Ramos (cell line): ENCODE measurements at regions not wholly inside any gene's neighbourhood (a gene's known extent, or its start where the extent isn't known, plus 50 kb on each side); places are given as distances from the start of the nearest gene placed in this dataset.

ENCODE experiments used
- in situ Hi-C: fragments of 300-500 bp; cut with MboI; formaldehyde crosslinking; loops from one replicate; pipeline ENCODE4 v1.14.3; 2022; ENCODE audit warnings: low sequenced_read_pairs; ENCODE audit not compliant: unreplicated experiment

GRCh38 chr13:106186366-106187030 lies 349.0 kb downstream of the EFNB2 start:
- in situ Hi-C loops, result no loop called here

DNA sequence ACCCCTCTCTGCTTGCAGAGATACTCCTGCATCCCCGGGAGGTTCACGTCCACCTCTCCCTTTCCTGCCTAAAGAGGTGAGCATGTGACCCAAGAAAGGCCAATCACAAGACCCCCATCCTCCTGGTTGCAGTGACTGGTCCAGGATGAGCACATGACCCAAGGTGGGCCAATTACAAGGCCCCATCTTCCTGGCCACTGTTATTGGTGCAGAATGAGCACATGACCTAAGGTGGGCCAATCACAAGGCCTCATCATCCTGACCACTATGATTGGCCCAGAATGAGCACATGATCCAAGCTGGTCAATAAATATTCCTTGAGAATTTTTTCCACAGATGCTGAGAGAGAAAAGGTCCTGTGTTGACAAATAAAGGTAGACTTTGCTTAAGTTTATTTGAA lies 350.7 kb downstream of the EFNB2 start:
- in situ Hi-C loops, result no loop called here

- in situ Hi-C loops, result no loop called here
These were observed 351.9 kb downstream of the EFNB2 start for GRCh38 chr13:106183410-106184065.

DNA sequence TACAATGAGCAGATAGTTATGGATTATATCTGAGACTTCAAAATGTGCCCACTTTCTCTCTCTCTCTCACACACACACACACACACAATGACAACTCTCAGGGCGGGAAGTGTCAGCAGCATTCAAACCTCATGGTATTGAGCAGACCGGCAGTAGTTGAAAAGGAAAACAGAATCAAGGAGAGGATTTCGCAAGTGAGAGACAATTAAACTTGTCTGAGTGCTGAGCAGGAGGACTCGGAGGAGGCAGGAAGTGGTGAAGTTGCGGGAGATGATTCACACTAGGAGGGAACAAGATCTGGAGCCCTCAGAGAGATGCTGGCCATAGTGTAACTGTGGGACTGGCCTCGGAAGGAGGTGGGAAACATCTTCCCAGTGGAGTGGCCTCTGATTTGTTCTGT lies 353.1 kb downstream of the EFNB2 start:
- in situ Hi-C loops, result no loop called here

DNA sequence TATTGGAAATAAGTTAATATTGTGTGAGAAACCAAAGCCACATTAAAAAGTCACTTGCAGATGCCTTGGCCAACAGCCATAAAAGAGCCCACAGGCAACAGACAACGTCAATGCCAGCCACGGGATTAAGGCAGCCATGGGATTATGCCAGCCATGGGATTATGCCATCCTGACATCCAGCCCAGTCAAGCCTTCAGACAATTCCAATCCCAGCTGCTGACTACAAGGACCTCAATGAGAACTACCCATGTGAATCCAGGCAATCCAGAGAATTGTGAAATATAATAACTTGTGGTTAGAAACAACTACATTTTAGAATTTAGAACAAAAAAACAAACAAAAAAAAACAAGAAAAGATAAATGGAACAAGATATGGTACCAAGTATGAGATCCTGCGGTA lies 356.6 kb downstream of the EFNB2 start:
- in situ Hi-C loops, result no loop called here

DNA sequence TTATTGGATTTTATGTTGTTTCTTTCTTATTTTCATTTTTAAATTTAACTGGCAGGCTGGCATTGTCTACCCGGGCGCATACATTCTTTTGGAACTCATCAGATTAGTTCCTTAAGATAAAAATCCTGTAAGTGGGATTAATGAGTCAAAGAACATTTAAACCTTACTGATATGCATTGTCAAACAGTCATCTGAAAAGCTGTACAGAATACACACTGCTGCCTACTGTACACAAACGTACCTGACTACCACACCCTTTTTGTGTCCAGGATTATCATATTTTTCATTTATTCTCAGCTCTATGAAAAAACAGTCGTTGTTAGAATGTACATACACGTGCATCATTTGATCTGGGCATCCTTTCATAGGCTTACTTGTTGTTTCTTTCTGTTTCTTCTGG lies 358.3 kb downstream of the EFNB2 start:
- in situ Hi-C loops, result no loop called here

- in situ Hi-C loops, result no loop called here
These were observed 359.3 kb downstream of the EFNB2 start for GRCh38 chr13:106176117-106176516.

GRCh38 chr13:106173891-106174610 lies 361.4 kb downstream of the EFNB2 start:
- in situ Hi-C loops, result no loop called here

DNA sequence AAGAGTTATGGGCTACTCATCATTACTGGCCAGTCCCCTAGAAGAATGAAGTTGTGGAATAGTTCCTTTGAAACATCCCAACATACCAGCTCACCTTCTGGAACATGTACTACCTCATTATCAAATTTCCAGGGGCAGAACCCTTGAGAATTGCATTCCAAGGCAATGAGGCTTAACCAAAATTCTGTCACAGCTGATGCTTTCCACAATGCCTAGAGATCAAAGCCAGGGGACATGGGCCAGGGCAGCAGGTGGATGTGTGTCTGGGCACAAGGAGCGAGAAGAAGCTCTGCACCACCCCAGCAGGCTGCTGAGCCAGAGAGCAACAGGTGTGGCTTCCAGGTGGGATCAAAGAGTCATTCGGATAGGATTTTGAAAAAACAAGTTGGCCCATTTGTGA lies 362.1 kb downstream of the EFNB2 start:
- in situ Hi-C loops, result no loop called here

DNA sequence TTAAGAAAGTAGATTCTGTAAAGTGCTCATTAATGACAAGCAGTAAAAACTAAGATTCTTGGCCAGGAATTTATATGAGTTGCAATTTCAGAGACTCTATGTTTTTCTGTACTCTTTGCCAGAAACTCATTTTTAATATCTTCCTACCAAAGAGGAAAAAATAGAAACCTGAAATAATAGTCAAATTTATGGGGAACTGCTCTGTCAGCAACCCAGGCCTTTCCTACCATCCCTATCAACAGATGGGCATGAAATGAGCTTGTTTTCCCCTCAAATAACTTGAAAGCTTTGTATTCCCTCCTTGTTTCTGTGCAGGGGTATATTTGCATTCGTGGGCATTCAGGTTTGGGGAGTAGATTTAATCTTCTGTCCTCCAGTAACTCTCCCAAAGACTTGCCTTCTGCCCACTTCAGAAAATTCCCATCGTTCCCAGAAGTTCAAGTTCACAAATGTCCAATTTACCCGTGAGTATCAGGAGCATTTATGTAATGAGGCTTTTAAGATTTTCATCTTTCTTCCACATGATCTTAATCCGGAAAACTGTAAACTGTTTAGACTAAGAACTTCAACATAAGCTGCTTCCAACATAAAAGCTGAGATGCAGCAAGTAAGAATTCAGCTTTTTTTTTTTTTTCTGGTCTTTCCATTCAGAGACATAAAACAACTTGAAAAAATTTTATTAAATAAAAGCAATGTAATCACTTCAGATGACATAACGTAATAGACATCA lies 363.1 kb downstream of the EFNB2 start:
- in situ Hi-C loops, result no loop called here

DNA sequence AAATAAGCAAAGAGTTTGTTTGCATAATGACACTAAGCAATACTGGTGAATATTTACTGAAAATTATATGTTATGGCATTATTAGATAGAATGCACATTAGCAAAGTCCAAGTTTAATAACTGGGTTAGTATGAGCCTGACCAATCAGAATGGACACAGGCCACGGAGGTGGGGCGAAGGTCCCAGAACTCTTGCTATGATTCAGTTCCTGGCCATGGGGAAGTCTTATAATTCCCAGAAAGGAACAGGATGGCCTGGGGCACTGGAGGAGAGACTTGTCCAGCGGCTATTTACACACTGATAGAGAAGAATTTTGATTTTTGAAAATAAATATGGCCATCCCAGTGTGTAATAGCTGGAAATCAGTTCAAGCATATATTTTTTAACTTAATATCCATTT lies 372.0 kb downstream of the EFNB2 start:
- in situ Hi-C loops, result no loop called here

DNA sequence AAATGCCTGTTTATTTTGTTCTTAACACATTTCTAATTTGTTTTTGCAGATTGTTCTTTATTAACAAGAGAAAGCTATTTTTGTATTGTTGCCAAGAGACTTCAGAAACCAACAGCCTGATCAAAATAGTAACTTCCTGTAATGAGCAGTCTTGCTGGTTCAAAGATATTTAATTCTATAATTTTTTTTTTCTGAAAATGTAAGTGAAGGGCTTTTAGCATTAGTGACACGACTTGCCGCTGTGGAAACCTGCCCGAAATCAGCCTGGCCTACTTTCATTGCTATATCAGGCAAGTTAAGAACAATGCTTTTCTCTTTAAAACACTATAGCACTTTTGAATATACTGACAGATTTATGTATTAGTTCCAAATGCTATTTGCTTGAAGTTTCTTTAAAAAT lies 374.3 kb downstream of the EFNB2 start:
- in situ Hi-C loops, result no loop called here

DNA sequence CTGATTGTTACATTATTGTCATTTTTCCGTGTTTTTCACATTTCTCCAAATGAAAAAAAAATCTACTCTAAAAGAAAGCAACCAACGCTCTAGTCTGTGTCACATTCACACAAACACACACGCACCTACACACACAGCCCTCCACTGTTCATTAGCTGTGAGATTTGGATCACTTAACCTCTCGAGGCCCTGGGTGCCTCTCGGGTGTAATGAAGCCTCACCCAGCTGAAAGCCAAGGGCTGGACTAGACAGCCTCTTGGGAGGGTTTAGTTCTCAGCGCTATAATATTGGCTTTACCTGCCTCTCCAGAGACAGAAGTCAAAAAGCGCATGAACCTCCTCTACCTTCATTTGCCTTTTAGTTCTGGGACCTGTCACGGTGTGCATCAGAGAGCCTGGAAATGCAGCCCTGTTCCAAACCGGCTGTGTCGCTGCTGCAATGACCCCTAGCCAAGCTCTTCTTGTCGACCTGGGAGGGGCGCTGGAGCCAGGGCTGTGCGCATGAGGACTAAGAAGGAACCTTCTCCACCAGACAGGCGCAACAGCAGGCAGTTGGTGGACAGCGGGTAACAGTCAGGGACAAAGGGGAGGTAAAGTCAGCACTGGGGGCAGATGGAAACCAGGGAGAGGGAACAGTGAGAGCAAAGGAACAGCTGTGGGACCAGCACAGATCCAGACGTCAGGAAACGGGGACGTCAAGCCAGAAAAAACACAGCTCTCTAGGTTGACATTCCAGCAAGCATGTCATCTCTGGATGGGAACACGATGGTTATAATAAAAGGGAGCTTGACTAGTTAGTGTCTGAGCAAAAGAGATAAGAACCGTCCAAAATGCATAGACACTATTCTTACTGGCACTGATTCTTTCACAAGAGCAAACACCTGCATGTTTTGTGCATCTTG lies 375.9 kb downstream of the EFNB2 start:
- in situ Hi-C loops, result no loop called here

GRCh38 chr13:106156468-106156867 lies 379.0 kb downstream of the EFNB2 start:
- in situ Hi-C loops, result no loop called here

DNA sequence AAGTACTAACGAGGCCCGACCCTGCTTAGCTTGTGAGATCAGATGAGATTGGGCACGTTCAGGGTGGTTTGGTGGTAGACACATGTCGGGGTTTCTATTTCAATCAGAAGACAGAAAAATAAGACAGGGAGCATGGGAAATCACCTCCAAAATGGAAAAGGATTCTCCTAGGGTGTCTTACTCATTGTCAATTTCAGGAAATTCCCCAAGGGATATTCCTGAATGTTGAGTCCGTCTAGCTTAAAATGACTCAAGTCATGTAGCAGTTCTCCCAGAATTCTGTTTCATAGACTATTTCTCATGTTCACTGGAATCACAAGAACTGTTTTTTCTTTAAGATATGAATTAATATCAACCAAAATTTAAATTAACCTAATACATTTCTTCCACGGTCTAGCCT lies 380.1 kb downstream of the EFNB2 start:
- in situ Hi-C loops, result no loop called here

DNA sequence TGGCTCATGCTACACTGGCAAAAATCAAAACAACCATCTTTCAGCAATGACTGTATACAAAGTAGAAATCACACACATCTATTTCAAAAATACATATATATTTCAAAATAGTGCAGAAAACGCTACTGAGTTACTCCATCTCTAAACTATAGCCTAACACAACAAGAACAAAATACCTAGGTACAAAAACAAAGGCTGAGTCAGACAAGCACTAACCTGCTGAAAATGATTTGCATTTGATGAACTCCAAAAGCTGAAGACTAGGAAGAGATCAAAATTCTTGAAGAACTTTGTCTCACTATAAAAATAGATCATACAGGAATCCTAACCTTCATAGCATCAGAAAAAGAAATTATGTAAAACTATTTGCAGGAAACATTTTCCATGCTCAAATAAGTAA lies 381.6 kb downstream of the EFNB2 start:
- in situ Hi-C loops, result no loop called here

GRCh38 chr13:106153041-106153440 lies 382.4 kb downstream of the EFNB2 start:
- in situ Hi-C loops, result no loop called here

DNA sequence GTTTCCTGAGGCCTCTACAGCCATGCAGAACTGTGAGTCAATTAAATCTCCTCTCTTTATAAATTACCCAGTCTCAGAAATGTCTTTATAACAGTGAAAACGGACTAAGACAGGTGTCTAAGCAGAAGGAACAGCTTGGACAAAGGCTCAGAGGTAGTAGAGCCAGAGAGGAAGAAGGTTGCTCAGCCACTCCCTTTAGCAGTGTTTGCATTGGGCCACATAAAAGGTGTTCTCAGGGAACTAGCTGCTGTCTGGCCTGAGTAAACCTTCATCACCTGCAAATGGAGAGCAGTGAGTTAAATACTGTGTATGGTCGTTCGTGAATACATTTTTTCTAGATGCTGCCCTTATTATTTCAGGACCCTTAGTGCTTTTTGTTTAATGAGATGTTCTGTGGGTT lies 383.4 kb downstream of the EFNB2 start:
- in situ Hi-C loops, result no loop called here

DNA sequence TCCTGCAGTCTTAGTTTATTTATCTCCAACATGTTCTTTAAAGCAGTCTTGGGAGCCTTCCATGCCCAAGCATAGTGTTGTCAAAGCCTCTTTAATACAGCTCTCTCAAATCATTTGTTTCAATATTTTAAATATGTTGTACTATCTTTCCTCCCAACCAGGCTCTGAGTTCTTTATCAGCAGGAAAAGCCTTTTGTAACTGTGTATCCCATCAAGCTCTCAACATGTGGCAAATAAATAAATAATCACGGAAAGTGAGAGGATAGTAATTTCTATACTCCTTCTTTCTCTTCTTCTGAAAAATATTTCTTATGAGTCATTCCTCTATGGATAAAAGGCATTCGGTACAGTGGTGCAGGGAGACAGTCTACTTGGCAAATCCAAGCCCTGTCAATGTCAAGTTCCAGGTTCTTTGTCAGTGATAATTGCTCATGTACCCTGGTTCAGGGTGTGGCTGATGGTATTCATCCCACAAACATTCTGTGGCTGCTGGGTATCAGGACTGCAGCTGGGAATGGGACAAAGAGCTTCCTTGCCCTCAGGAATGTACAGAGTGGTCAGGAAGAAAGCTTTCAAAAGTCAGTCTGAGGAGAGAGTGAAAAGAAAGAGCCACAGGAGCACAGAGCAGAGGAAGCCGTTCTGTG lies 384.3 kb downstream of the EFNB2 start:
- in situ Hi-C loops, result no loop called here
